GM06990 (cell line): ENCODE measurements at regions not wholly inside any gene's neighbourhood (a gene's known extent, or its start where the extent isn't known, plus 50 kb on each side); places are given as distances from the start of the nearest gene placed in this dataset.

Source experiments
- DNase-seq: peaks from one replicate; pipeline ENCODE4 v3.0.0-alpha.2; 2011; ENCODE audit not compliant: insufficient read length; ENCODE audit errors: extremely low read depth
- H3K27me3 ChIP-seq: replicated peaks from 2 replicates; pipeline ENCODE4 v1.6.0; 2011; ENCODE audit warnings: low read length; ENCODE audit not compliant: control insufficient read depth, insufficient read depth
- H3K36me3 ChIP-seq: 2 replicates; pipeline ENCODE4 v1.5.1; 2011; ENCODE audit warnings: low read length; ENCODE audit not compliant: control insufficient read depth, insufficient read depth
- H3K4me3 ChIP-seq: replicated peaks from 2 replicates; pipeline ENCODE4 v1.5.1; 2011; ENCODE audit warnings: low read depth, mild to moderate bottlenecking, control low read depth, low read length
- TF ChIP-seq, protein P1 (sequence below): IDR thresholded peaks from 2 replicates; pipeline ENCODE4 v1.5.1; 2011; ENCODE audit warnings: low read length, control low read depth, mild to moderate bottlenecking, inconsistent platforms; ENCODE audit not compliant: insufficient read depth, poor library complexity, severe bottlenecking

DNA sequence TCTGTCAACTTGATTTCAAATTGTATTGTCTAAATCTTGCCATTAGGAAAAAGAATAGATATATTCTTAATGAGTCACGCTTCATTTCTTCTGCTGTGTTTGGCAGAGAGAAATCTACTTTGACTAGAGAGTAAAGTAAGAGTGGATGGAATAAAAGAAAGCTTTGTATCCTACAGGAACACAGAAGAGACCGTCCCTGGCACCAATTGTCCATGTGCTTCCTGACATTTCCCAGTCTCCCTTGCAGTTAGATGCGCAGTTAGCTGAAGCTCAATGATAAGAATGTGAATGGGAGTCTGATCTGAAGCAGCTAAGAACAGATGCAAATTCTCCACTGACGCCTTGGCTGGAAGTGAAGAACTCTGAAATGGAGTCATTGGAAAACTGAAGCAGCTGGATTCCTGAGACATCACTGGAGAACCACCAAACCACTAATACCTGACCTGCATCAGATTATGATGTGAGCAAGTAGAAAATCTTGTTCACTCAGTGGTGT, 528.2 kb upstream of the MARCKS start:
- no peak for DNase-seq
- Histone ChIP-seq H3K27me3 (no peaks in the 10 kb centered on the region), H3K36me3 (no peaks in the 10 kb centered on the region), H3K4me3 (no peak overlapping the region)
- TF ChIP-seq, protein P1, sequence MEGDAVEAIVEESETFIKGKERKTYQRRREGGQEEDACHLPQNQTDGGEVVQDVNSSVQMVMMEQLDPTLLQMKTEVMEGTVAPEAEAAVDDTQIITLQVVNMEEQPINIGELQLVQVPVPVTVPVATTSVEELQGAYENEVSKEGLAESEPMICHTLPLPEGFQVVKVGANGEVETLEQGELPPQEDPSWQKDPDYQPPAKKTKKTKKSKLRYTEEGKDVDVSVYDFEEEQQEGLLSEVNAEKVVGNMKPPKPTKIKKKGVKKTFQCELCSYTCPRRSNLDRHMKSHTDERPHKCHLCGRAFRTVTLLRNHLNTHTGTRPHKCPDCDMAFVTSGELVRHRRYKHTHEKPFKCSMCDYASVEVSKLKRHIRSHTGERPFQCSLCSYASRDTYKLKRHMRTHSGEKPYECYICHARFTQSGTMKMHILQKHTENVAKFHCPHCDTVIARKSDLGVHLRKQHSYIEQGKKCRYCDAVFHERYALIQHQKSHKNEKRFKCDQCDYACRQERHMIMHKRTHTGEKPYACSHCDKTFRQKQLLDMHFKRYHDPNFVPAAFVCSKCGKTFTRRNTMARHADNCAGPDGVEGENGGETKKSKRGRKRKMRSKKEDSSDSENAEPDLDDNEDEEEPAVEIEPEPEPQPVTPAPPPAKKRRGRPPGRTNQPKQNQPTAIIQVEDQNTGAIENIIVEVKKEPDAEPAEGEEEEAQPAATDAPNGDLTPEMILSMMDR, result no peak

DNA sequence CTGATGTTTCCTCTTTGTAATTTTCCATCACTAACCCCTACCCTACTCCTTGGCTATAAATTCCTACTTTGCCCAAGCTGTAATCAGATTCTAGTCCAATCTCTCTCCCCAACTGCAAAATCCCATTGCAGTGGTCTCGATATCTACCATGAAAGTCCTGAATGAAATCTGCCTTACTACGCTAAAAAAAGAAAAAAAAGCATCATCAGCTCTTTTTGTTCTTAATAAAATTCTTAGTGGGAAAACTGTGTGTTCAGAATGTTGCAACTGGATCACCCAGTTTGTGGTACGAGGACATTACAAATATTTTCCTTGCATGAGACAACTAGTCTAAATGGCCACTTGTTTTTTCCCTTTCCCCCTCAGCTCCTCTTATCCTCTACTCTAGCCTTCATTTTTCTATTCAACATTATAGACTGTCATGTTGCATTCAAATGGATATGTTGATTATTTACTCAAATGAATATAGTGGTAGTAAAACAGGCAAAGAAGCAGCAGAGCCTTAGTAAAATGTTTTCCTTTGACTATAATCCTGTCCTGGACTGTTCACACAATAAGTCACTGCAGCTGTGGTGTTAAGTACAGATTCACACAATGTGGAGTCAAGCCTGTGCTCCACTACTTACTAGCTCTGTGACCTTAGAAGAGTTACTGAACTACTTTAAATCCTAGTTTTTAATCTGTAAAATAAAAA, 527.1 kb upstream of the MARCKS start:
- Histone ChIP-seq H3K27me3 (no peaks in the 10 kb centered on the region), H3K4me3 (no peak overlapping the region), H3K36me3 (no peaks in the 10 kb centered on the region)
- no peak for DNase-seq
- TF ChIP-seq, protein P1, result no peak

DNA sequence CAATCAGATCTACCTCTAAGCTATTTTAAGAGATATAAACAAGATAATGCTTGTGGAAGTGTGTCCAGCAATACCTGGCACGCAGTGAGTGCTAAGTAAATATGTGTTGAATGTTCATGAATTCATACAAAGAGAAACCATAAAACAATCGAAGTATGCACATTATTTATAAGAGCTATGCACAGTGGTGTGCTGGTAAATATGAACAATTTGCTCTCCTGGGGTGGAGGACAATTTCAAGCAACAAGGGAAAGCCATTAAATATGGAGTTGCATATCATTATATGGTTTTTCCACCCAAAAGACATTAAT, 526.6 kb upstream of the MARCKS start:
- Histone ChIP-seq H3K36me3 (no peaks in the 10 kb centered on the region), H3K4me3 (no peak overlapping the region), H3K27me3 (no peaks in the 10 kb centered on the region)
- TF ChIP-seq, protein P1, result no peak
- DNase-seq, result no peak

DNA sequence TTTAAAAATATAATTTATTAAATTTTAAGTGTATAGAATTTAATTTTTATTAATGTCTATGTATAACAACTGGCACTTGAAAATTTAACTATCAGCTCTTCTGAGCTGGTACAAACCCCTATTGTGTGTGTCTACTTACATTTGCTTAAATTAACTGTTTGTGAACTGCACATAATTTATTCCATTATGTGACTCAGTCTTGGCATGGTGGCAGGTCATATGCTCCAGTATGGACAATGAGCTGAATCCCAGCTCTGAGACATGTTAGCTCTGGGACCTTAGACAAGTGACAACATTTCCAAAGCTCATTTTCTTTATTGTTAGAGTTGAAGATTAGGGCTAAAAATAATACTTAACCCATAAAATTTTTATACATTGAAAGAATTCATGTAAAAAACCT, 526.1 kb upstream of the MARCKS start:
- no peak overlapping the region for H3K4me3 ChIP-seq
- DNase-seq, result no peak
- H3K36me3 ChIP-seq, result no peaks in the 10 kb centered on the region
- no peaks in the 10 kb centered on the region for H3K27me3 ChIP-seq
- TF ChIP-seq, protein P1, result no peak

DNA sequence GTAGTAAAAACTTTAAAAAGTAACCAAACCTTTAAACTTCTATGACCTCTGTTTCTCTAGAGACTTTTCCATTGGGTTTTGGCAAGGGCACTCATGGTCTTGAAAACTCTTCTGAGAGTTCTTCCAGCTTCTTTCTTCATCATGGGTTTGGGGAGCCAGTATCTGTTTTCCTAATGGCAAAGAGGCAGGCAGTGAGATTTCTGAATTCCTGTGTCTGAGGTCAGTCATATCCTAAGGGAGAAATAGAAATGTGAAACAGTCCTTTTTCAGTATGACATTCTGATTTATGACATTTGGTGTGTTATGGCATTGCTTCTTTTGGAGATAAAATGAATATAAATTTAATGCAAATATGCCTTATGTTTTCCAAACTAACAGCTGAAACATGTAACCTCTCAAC, 518.5 kb upstream of the MARCKS start:
- TF ChIP-seq, protein P1, result no peak
- Histone ChIP-seq H3K4me3 (no peak overlapping the region), H3K36me3 (no peaks in the 10 kb centered on the region), H3K27me3 (no peaks in the 10 kb centered on the region)
- no peak for DNase-seq

DNA sequence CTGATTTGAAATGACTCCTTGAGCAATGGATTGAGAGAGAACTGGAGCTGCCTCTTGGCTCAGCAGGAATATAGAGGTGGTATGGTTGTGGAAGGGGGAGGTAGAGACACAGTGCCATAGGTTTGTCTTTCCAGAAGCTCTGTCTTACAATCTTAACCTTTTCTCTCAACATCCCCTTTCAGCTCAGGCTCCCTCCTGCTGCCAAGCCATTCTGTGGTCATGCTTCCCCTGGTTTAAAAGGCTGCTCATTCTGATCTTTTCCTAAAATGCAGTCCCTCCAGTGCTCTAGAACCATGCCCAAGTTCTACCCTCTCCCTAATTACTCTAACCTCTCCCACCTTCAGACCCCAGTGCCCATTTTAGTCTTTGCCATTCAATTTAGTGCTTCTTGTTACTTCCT, 517.9 kb upstream of the MARCKS start:
- H3K36me3 ChIP-seq, result no peaks in the 10 kb centered on the region
- TF ChIP-seq, protein P1, result no peak
- H3K27me3 ChIP-seq, result no peaks in the 10 kb centered on the region
- no peak for DNase-seq
- H3K4me3 ChIP-seq, result no peak overlapping the region
